A673 (cell line): ENCODE measurements at regions not wholly inside any gene's neighbourhood (a gene's known extent, or its start where the extent isn't known, plus 50 kb on each side); places are given as distances from the start of the nearest gene placed in this dataset.

Source experiments
- CTCF ChIP-seq: fragments of 300-800, 200-600 bp; sonication (generic); conservative IDR thresholded peaks from 2 replicates; pipeline ENCODE4 v1.5.1; 2017; ENCODE audit warnings: low read depth, mild to moderate bottlenecking, antibody characterized with exemption, low read length, moderate library complexity, mixed read lengths
- EZH2 ChIP-seq: fragments of 200-600 bp; sonication (generic); IDR thresholded peaks from 2 replicates; pipeline ENCODE4 v1.6.1; 2017; ENCODE audit warnings: borderline replicate concordance, low read depth, mild to moderate bottlenecking, mixed read lengths, antibody characterized with exemption, low read length; ENCODE audit not compliant: poor library complexity, severe bottlenecking

GRCh38 chr2:204401114-204401513 lies 144.2 kb upstream of the PARD3B start:
- TF ChIP-seq CTCF (no peak), EZH2 (no peak)
